ENCODE measurements at regions not wholly inside any gene's neighbourhood (a gene's known extent, or its start where the extent isn't known, plus 50 kb on each side); places are given as distances from the start of the nearest gene placed in this dataset.

DNA sequence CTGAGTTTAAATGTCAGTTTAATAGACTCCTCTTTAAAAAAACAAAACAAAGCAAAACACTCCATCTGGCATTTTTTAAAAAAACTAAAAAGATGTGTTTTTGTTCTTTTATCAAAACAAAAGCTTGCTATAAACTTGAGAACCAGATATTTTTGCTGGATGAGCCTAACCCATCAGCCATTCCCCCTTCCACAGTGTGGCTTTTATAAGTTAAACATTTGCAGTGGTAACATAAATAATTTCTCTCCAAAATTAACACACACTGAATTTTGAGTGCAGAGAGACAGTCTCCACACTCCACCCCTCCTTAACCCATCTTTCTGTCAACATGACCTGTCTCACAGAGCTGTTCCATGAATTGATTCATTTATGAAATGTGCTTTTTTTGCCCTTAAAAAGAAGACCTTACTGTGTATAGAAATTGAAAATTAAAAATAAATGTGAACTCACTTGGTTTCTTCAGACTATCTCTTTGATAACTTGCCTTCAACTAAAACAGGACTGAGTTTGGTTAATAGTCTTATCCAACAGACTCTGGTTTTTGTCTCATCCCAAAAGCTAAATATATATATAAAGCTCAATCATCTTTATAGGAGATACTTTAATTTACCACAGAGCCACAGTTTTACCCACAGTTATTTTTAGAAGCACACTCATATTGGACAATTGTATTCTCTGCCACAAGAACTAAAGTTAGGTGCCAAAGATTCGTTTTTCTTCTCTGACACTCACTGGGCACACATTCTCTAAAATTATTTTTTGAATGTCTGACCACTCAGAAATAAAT is 64.8 kb upstream of the STK39 start:
- DNase-seq (ENCODE audit: low read depth in 1 of 2, low spot score in 1 of 2): no peak
- Histone ChIP-seq H3K9me3 (ENCODE audit: low read depth) (no peaks in the 10 kb centered on the region), H3K4me1 (ENCODE audit: low read depth) (peaks cover 16% of the 10 kb centered on the region), H3K27me3 (no peaks in the 10 kb centered on the region), H3K36me3 (no peaks in the 10 kb centered on the region), H3K4me3 (no peak overlapping the region), H3K27ac (no peak overlapping the region)
- TF ChIP-seq, protein P1, sequence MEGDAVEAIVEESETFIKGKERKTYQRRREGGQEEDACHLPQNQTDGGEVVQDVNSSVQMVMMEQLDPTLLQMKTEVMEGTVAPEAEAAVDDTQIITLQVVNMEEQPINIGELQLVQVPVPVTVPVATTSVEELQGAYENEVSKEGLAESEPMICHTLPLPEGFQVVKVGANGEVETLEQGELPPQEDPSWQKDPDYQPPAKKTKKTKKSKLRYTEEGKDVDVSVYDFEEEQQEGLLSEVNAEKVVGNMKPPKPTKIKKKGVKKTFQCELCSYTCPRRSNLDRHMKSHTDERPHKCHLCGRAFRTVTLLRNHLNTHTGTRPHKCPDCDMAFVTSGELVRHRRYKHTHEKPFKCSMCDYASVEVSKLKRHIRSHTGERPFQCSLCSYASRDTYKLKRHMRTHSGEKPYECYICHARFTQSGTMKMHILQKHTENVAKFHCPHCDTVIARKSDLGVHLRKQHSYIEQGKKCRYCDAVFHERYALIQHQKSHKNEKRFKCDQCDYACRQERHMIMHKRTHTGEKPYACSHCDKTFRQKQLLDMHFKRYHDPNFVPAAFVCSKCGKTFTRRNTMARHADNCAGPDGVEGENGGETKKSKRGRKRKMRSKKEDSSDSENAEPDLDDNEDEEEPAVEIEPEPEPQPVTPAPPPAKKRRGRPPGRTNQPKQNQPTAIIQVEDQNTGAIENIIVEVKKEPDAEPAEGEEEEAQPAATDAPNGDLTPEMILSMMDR (IDR thresholded peaks at IDR 0.05; ENCODE audit: low read depth, low read length): no peak

DNA sequence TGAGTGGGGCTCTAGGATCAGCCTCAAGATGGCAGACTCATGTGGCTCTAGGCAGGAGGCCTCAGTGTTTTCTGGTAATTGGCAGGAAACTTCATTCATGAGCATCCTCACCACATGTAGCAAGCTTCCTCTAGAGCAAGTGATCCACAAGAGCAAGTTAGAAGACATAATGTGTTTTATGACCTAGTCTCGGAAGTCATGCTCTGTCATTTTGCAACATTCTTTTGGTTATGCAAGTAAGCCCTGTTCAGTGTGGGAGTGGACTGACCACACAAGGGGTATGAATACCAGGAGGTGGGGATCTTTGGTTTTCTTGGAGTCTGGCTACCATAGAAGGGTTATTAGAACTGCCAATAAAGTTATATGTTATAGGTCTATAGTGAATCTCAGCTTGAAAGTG is 66.8 kb upstream of the STK39 start:
- DNase-seq (ENCODE audit: low read depth in 1 of 2, low spot score in 1 of 2): no peak
- Histone ChIP-seq H3K4me3 (no peak overlapping the region), H3K27ac (no peak overlapping the region), H3K9me3 (ENCODE audit: low read depth) (no peaks in the 10 kb centered on the region), H3K27me3 (no peaks in the 10 kb centered on the region), H3K4me1 (ENCODE audit: low read depth) (peaks cover 16% of the 10 kb centered on the region), H3K36me3 (no peaks in the 10 kb centered on the region)
- TF ChIP-seq, protein P1 (IDR thresholded peaks at IDR 0.05; ENCODE audit: low read depth, low read length): no peak

DNA sequence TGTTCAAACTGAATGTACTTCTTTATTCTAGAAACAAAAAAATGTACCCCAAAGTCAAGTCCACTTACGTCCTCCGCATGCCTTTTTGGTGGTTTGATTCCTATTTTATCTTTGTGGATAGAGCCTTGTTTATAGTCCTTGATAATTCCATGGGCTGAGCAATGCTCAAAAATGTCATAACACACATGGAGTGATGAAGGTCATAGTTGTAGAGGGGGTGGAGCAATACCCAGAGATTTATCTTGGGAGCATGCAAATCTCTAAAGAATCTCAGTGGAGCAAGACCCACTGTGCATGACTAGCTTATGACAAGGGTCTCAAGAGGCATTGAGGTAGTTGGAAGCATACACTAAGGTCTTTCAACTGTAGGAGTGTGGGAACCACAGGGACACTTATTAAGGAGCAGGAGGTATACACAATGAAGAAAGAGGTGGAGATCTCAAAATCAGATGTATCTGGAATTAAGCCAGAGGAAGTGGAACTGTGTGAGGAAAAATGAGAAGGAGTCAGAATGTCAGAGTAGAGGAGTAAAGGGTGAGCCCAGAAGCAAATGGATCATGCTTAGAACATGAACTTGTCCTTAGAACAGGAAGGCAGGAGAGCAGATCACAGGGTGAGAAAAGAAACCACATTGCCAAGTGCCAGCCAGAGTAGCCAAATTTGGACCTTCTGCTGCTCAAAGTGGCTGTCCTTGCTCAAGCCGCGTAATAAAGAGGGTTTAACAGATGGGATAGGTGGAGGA is 68.1 kb upstream of the STK39 start:
- H3K27ac ChIP-seq: no peak overlapping the region
- no peak for DNase-seq (ENCODE audit: low read depth in 1 of 2, low spot score in 1 of 2)
- H3K4me1 ChIP-seq (ENCODE audit: low read depth): peaks cover 16% of the 10 kb centered on the region
- no peak overlapping the region for H3K4me3 ChIP-seq
- H3K27me3 ChIP-seq: no peaks in the 10 kb centered on the region
- no peaks in the 10 kb centered on the region for H3K36me3 ChIP-seq
- TF ChIP-seq, protein P1 (IDR thresholded peaks at IDR 0.05; ENCODE audit: low read depth, low read length): no peak
- no peaks in the 10 kb centered on the region for H3K9me3 ChIP-seq (ENCODE audit: low read depth)

GRCh38 chr2:168316073-168316440 is 68.7 kb upstream of the STK39 start:
- H3K27me3 ChIP-seq: no peaks in the 10 kb centered on the region
- H3K4me3 ChIP-seq: no peak overlapping the region
- no peaks in the 10 kb centered on the region for H3K9me3 ChIP-seq (ENCODE audit: low read depth)
- no peaks in the 10 kb centered on the region for H3K36me3 ChIP-seq
- H3K4me1 ChIP-seq (ENCODE audit: low read depth): peaks cover 16% of the 10 kb centered on the region
- H3K27ac ChIP-seq: no peak overlapping the region
- TF ChIP-seq, protein P1 (IDR thresholded peaks at IDR 0.05; ENCODE audit: low read depth, low read length): no peak
- no peak for DNase-seq (ENCODE audit: low read depth in 1 of 2, low spot score in 1 of 2)

DNA sequence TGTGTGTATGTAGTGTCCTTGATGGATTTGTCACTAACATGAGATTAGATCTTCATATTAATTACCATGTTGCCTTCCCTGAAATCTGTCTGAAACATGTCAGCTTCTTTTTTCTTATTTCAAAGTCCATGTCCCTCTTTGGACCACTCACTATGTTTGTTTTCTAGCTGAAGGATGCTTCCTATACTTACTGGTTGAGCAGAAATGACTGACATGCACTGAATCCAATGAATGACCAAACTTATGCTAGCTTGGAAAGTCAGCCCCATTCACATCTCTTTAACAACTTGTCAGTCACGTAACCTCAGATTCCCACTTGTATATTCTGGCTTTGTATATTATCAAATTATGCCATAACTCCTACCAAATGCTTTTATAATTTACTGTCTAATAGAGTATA is 69.9 kb upstream of the STK39 start:
- H3K27ac ChIP-seq: no peak overlapping the region
- TF ChIP-seq, protein P1 (IDR thresholded peaks at IDR 0.05; ENCODE audit: low read depth, low read length): no peak
- H3K4me1 ChIP-seq (ENCODE audit: low read depth): peaks cover 5% of the 10 kb centered on the region
- no peaks in the 10 kb centered on the region for H3K9me3 ChIP-seq (ENCODE audit: low read depth)
- no peaks in the 10 kb centered on the region for H3K27me3 ChIP-seq
- no peak overlapping the region for H3K4me3 ChIP-seq
- no peak for DNase-seq (ENCODE audit: low read depth in 1 of 2, low spot score in 1 of 2)
- H3K36me3 ChIP-seq: no peaks in the 10 kb centered on the region
